ENCODE measurements at regions not wholly inside any gene's neighbourhood (a gene's known extent, or its start where the extent isn't known, plus 50 kb on each side); places are given as distances from the start of the nearest gene placed in this dataset.

DNA sequence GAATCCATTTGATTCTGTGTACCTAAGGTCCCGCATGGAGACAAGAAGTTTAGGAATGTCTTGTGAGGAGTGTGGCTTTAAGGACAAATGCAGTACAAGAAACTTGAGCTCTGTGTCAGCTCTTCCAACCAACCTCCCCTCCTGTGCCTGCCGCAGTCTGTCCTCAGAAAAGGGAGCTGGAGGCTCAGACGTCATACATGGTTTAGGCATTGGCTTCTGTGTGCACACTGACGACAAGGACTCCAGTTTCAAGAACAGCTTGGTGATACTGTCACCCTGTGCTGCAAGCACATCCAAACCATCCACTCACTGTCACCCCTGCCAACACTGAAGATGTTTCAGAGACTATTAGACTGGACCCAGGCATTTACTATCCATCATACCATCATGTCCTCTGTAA lies 470.4 kb downstream of the IRS1 start:
- intact Hi-C loops (cut with micrococcal nuclease; ENCODE audit: unreplicated experiment) (no loop called here), in situ Hi-C loops (cut with HindIII; ENCODE audit: low pct_unique_long_range_greater_than_20kb, low sequenced_read_pairs) (no loop called here)
- Histone ChIP-seq H3K4me1 (ENCODE audit: control insufficient read depth, insufficient read depth, low read length) (no peaks in the 10 kb centered on the region), H3K27ac (ENCODE audit: low read length) (no peak overlapping the region), H3K9me3 (ENCODE audit: control insufficient read depth, insufficient read depth, low read depth, low read length) (no peaks in the 10 kb centered on the region), H3K36me3 (ENCODE audit: control insufficient read depth, insufficient read depth, low read length) (no peaks in the 10 kb centered on the region), H3K4me3 (ENCODE audit: low read depth in 2 of 2, low read length in 2 of 2) (no peak overlapping the region), H3K27me3 (ENCODE audit: control insufficient read depth, insufficient read depth, low read length) (no peaks in the 10 kb centered on the region)
- ChIA-PET POLR2A (no interaction called here), CTCF (no interaction called here)
- no peak for TF ChIP-seq SIN3A (IDR thresholded peaks at IDR 0.05; ENCODE audit: borderline replicate concordance, insufficient read depth, low read depth, low read length)
- no peak for TF ChIP-seq TCF7L2 (IDR thresholded peaks at IDR 0.05; ENCODE audit: low read depth, low read length)
- TF ChIP-seq, protein P1, sequence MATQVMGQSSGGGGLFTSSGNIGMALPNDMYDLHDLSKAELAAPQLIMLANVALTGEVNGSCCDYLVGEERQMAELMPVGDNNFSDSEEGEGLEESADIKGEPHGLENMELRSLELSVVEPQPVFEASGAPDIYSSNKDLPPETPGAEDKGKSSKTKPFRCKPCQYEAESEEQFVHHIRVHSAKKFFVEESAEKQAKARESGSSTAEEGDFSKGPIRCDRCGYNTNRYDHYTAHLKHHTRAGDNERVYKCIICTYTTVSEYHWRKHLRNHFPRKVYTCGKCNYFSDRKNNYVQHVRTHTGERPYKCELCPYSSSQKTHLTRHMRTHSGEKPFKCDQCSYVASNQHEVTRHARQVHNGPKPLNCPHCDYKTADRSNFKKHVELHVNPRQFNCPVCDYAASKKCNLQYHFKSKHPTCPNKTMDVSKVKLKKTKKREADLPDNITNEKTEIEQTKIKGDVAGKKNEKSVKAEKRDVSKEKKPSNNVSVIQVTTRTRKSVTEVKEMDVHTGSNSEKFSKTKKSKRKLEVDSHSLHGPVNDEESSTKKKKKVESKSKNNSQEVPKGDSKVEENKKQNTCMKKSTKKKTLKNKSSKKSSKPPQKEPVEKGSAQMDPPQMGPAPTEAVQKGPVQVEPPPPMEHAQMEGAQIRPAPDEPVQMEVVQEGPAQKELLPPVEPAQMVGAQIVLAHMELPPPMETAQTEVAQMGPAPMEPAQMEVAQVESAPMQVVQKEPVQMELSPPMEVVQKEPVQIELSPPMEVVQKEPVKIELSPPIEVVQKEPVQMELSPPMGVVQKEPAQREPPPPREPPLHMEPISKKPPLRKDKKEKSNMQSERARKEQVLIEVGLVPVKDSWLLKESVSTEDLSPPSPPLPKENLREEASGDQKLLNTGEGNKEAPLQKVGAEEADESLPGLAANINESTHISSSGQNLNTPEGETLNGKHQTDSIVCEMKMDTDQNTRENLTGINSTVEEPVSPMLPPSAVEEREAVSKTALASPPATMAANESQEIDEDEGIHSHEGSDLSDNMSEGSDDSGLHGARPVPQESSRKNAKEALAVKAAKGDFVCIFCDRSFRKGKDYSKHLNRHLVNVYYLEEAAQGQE (IDR thresholded peaks at IDR 0.05; ENCODE audit: insufficient read depth in 1 of 2, low read depth in 2 of 2, low read length in 1 of 2), result no peak
- TF ChIP-seq POLR2AphosphoS5 (IDR thresholded peaks at IDR 0.05; ENCODE audit: low read depth, low read length), result no peak
- TF ChIP-seq, protein P2, sequence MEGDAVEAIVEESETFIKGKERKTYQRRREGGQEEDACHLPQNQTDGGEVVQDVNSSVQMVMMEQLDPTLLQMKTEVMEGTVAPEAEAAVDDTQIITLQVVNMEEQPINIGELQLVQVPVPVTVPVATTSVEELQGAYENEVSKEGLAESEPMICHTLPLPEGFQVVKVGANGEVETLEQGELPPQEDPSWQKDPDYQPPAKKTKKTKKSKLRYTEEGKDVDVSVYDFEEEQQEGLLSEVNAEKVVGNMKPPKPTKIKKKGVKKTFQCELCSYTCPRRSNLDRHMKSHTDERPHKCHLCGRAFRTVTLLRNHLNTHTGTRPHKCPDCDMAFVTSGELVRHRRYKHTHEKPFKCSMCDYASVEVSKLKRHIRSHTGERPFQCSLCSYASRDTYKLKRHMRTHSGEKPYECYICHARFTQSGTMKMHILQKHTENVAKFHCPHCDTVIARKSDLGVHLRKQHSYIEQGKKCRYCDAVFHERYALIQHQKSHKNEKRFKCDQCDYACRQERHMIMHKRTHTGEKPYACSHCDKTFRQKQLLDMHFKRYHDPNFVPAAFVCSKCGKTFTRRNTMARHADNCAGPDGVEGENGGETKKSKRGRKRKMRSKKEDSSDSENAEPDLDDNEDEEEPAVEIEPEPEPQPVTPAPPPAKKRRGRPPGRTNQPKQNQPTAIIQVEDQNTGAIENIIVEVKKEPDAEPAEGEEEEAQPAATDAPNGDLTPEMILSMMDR (IDR thresholded peaks at IDR 0.05), result no peak
- DNase-seq (ENCODE audit: low read depth, low spot score) (no peak), ATAC-seq (no peak)
- no TSS peak for BruUV-seq (replicated peaks)

DNA sequence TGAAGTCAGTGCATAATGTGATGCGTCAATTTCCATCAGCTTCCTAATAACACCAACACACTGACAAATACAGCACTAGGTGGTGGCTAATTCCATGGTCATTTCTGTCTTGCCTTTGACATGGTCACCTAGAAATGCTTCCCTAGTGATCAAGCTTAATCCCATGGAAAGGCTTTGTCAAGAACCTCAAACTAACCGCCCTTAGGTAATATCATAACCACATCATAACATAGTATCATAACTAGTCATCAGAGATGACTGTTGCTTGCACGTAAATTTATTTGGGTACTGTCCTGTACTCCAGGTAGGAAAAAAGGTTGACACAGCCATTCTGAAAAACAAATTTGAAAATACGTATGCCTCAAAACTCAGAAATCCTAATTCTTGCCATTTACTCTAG lies 471.8 kb downstream of the IRS1 start:
- Histone ChIP-seq H3K36me3 (ENCODE audit: control insufficient read depth, insufficient read depth, low read length) (no peaks in the 10 kb centered on the region), H3K27me3 (ENCODE audit: control insufficient read depth, insufficient read depth, low read length) (no peaks in the 10 kb centered on the region), H3K4me1 (ENCODE audit: control insufficient read depth, insufficient read depth, low read length) (no peaks in the 10 kb centered on the region), H3K9me3 (ENCODE audit: control insufficient read depth, insufficient read depth, low read depth, low read length) (no peaks in the 10 kb centered on the region), H3K27ac (ENCODE audit: low read length) (no peak overlapping the region), H3K4me3 (ENCODE audit: low read depth in 2 of 2, low read length in 2 of 2) (no peak overlapping the region)
- POLR2A ChIA-PET, result no interaction called here
- in situ Hi-C loops (cut with HindIII; ENCODE audit: low pct_unique_long_range_greater_than_20kb, low sequenced_read_pairs), result no loop called here
- no TSS peak for BruUV-seq (replicated peaks)
- CTCF ChIA-PET, result no interaction called here
- ATAC-seq (no peak), DNase-seq (ENCODE audit: low read depth, low spot score) (no peak)
- TF ChIP-seq SIN3A (IDR thresholded peaks at IDR 0.05; ENCODE audit: borderline replicate concordance, insufficient read depth, low read depth, low read length) (no peak), POLR2AphosphoS5 (IDR thresholded peaks at IDR 0.05; ENCODE audit: low read depth, low read length) (no peak), TCF7L2 (IDR thresholded peaks at IDR 0.05; ENCODE audit: low read depth, low read length) (no peak)
- TF ChIP-seq, protein P1 (IDR thresholded peaks at IDR 0.05; ENCODE audit: insufficient read depth in 1 of 2, low read depth in 2 of 2, low read length in 1 of 2), result no peak
- TF ChIP-seq, protein P2 (IDR thresholded peaks at IDR 0.05), result no peak
- intact Hi-C loops (cut with micrococcal nuclease; ENCODE audit: unreplicated experiment), result no loop called here

Measured in Panc1 (cell line).